Transverse colon (tissue), 4 donors: ENCODE measurements at regions not wholly inside any gene's neighbourhood (a gene's known extent, or its start where the extent isn't known, plus 50 kb on each side); places are given as distances from the start of the nearest gene placed in this dataset.
"Not testable (repeated sequence)": the region's sequence is repeated elsewhere in the genome, so short reads cannot be mapped to it uniquely, and the experiment has no call there.

Experiments used
- CTCF ChIP-seq, 5 experiments: fragments of 200-600 bp in 3 of 5; fragments of 450-650 bp in 2 of 5; sonication (generic) in 3 of 5; IDR thresholded peaks; 1 replicate in 2 of 5; 2 replicates in 3 of 5; pipeline ENCODE4 v1.5.1; 2016 to 2017; ENCODE audit warnings: antibody characterized with exemption in 5 of 5, inconsistent platforms in 3 of 5, mild to moderate bottlenecking in 2 of 5, moderate library complexity in 1 of 5
- EP300 ChIP-seq: sonication (generic); formaldehyde crosslinking; IDR thresholded peaks from one replicate; pipeline ENCODE4 v1.6.1; 2017; ENCODE audit warnings: antibody characterized with exemption, low read depth
- POLR2A ChIP-seq: fragments of 450-650 bp; IDR thresholded peaks from one replicate; pipeline ENCODE4 v1.6.1; 2016; ENCODE audit warnings: antibody characterized with exemption, mild to moderate bottlenecking, moderate library complexity
- POLR2AphosphoS5 ChIP-seq, 3 donors: sonication (generic); formaldehyde crosslinking; IDR thresholded peaks; one replicate each; pipeline ENCODE4 v1.6.1; 2016; ENCODE audit warnings: antibody characterized with exemption in 3 of 3

GRCh38 chr5:98031036-98031435, 742.4 kb upstream of the RGMB start:
- not testable (repeated sequence) for TF ChIP-seq CTCF (IDR thresholded peaks at IDR 0.05); EP300; POLR2AphosphoS5 (IDR thresholded peaks at IDR 0.05); POLR2A
